ENCODE measurements at regions not wholly inside any gene's neighbourhood (a gene's known extent, or its start where the extent isn't known, plus 50 kb on each side); places are given as distances from the start of the nearest gene placed in this dataset.

- DNase-seq (ENCODE audit: insufficient read length, low spot score, missing footprints), result no peak
- no peaks in the 10 kb centered on the region for H3K4me1 ChIP-seq (ENCODE audit: insufficient read depth, low read length)
- H3K27me3 ChIP-seq (ENCODE audit: insufficient read depth, low read length), result peaks cover 15% of the 10 kb centered on the region
- H3K4me3 ChIP-seq (ENCODE audit: insufficient read depth, low read length), result no peak overlapping the region
- H4K20me1 ChIP-seq (ENCODE audit: insufficient read depth, low read length), result no peaks in the 10 kb centered on the region
- no peak for TF ChIP-seq CTCF (IDR thresholded peaks at IDR 0.05; ENCODE audit: extremely low read depth, low read depth, low read length)
- no peaks in the 10 kb centered on the region for H3K79me2 ChIP-seq (ENCODE audit: insufficient read depth, low read length)
- H3K36me3 ChIP-seq (ENCODE audit: insufficient read depth, low read length), result no peaks in the 10 kb centered on the region
- H3K9me3 ChIP-seq (ENCODE audit: low read depth, low read length), result peaks cover 2% of the 10 kb centered on the region
- no peak overlapping the region for H3K27ac ChIP-seq (ENCODE audit: low read depth, low read length)
- no peak overlapping the region for H2AFZ ChIP-seq (ENCODE audit: low read length)
- H3K4me2 ChIP-seq (ENCODE audit: insufficient read depth, low read length), result no peak overlapping the region
These were observed 76.3 kb upstream of the LYZL1 start for GRCh38 chr10:29212597-29212996.

GRCh38 chr10:29214551-29214950, 74.3 kb upstream of the LYZL1 start:
- no peak overlapping the region for H3K4me2 ChIP-seq (ENCODE audit: insufficient read depth, low read length)

GRCh38 chr10:29217292-29217738, 71.6 kb upstream of the LYZL1 start:
- no peaks in the 10 kb centered on the region for H3K79me2 ChIP-seq (ENCODE audit: insufficient read depth, low read length)
- no peaks in the 10 kb centered on the region for H3K4me1 ChIP-seq (ENCODE audit: insufficient read depth, low read length)
- DNase-seq (ENCODE audit: insufficient read length, low spot score, missing footprints), result no peak
- H3K4me2 ChIP-seq (ENCODE audit: insufficient read depth, low read length), result no peak overlapping the region
- no peaks in the 10 kb centered on the region for H3K9me3 ChIP-seq (ENCODE audit: low read depth, low read length)
- H3K36me3 ChIP-seq (ENCODE audit: insufficient read depth, low read length), result no peaks in the 10 kb centered on the region
- H2AFZ ChIP-seq (ENCODE audit: low read length), result no peak overlapping the region
- H3K27ac ChIP-seq (ENCODE audit: low read depth, low read length), result no peak overlapping the region
- H3K27me3 ChIP-seq (ENCODE audit: insufficient read depth, low read length), result peaks cover 51% of the 10 kb centered on the region
- H4K20me1 ChIP-seq (ENCODE audit: insufficient read depth, low read length), result no peaks in the 10 kb centered on the region
- no peak for TF ChIP-seq CTCF (IDR thresholded peaks at IDR 0.05; ENCODE audit: extremely low read depth, low read depth, low read length)
- no peak overlapping the region for H3K4me3 ChIP-seq (ENCODE audit: insufficient read depth, low read length)

More at GRCh38 chr10:29214551-29214950, 74.3 kb upstream of the LYZL1 start:
- no peaks in the 10 kb centered on the region for H4K20me1 ChIP-seq (ENCODE audit: insufficient read depth, low read length)
- H3K36me3 ChIP-seq (ENCODE audit: insufficient read depth, low read length), result no peaks in the 10 kb centered on the region
- TF ChIP-seq CTCF (IDR thresholded peaks at IDR 0.05; ENCODE audit: extremely low read depth, low read depth, low read length), result no peak
- DNase-seq (ENCODE audit: insufficient read length, low spot score, missing footprints), result no peak
- no peaks in the 10 kb centered on the region for H3K4me1 ChIP-seq (ENCODE audit: insufficient read depth, low read length)
- peaks cover 29% of the 10 kb centered on the region for H3K27me3 ChIP-seq (ENCODE audit: insufficient read depth, low read length)
- H3K27ac ChIP-seq (ENCODE audit: low read depth, low read length), result no peak overlapping the region
- no peaks in the 10 kb centered on the region for H3K79me2 ChIP-seq (ENCODE audit: insufficient read depth, low read length)
- H2AFZ ChIP-seq (ENCODE audit: low read length), result no peak overlapping the region
- no peak overlapping the region for H3K4me3 ChIP-seq (ENCODE audit: insufficient read depth, low read length)
- H3K9me3 ChIP-seq (ENCODE audit: low read depth, low read length), result peaks cover 2% of the 10 kb centered on the region

- Histone ChIP-seq H3K4me3 (ENCODE audit: insufficient read depth, low read length) (no peak overlapping the region), H3K36me3 (ENCODE audit: insufficient read depth, low read length) (no peaks in the 10 kb centered on the region), H4K20me1 (ENCODE audit: insufficient read depth, low read length) (no peaks in the 10 kb centered on the region), H3K4me2 (ENCODE audit: insufficient read depth, low read length) (no peak overlapping the region), H2AFZ (ENCODE audit: low read length) (no peak overlapping the region), H3K9me3 (ENCODE audit: low read depth, low read length) (no peaks in the 10 kb centered on the region), H3K79me2 (ENCODE audit: insufficient read depth, low read length) (no peaks in the 10 kb centered on the region), H3K27ac (ENCODE audit: low read depth, low read length) (no peak overlapping the region), H3K4me1 (ENCODE audit: insufficient read depth, low read length) (no peaks in the 10 kb centered on the region), H3K27me3 (ENCODE audit: insufficient read depth, low read length) (peaks cover 89% of the 10 kb centered on the region)
- TF ChIP-seq CTCF (IDR thresholded peaks at IDR 0.05; ENCODE audit: extremely low read depth, low read depth, low read length), result no peak
- DNase-seq (ENCODE audit: insufficient read length, low spot score, missing footprints), result no peak
These were observed 65.5 kb upstream of the LYZL1 start for GRCh38 chr10:29223326-29223725.

Measured in osteoblast (primary cell).